ENCODE measurements at regions not wholly inside any gene's neighbourhood (a gene's known extent, or its start where the extent isn't known, plus 50 kb on each side); places are given as distances from the start of the nearest gene placed in this dataset.
"Not testable (repeated sequence)": the region's sequence is repeated elsewhere in the genome, so short reads cannot be mapped to it uniquely, and the experiment has no call there.

GRCh38 chr18:14944838-14945237, 196.9 kb downstream of the ANKRD30B start:
- no peak for ATAC-seq (ENCODE audit: poor library complexity)
- H3K36me3 Mint-ChIP-seq (ENCODE audit: low read depth), result no peaks in the 10 kb centered on the region
- H3K4me1 ChIP-seq (ENCODE audit: insufficient read depth, low read length), result no peaks in the 10 kb centered on the region
- no peaks in the 10 kb centered on the region for H3K9me3 Mint-ChIP-seq
- H3K4me1 Mint-ChIP-seq (ENCODE audit: low read depth), result no peaks in the 10 kb centered on the region
- H3K36me3 ChIP-seq (ENCODE audit: insufficient read depth, low read length), result no peaks in the 10 kb centered on the region
- DNase-seq, result no peak
- H3K27me3 ChIP-seq (ENCODE audit: control insufficient read depth in 1 of 2, insufficient read depth in 2 of 2, low read length in 2 of 2), result no peaks in the 10 kb centered on the region
- H3K27me3 Mint-ChIP-seq, result no peaks in the 10 kb centered on the region
- TF ChIP-seq, protein P1, sequence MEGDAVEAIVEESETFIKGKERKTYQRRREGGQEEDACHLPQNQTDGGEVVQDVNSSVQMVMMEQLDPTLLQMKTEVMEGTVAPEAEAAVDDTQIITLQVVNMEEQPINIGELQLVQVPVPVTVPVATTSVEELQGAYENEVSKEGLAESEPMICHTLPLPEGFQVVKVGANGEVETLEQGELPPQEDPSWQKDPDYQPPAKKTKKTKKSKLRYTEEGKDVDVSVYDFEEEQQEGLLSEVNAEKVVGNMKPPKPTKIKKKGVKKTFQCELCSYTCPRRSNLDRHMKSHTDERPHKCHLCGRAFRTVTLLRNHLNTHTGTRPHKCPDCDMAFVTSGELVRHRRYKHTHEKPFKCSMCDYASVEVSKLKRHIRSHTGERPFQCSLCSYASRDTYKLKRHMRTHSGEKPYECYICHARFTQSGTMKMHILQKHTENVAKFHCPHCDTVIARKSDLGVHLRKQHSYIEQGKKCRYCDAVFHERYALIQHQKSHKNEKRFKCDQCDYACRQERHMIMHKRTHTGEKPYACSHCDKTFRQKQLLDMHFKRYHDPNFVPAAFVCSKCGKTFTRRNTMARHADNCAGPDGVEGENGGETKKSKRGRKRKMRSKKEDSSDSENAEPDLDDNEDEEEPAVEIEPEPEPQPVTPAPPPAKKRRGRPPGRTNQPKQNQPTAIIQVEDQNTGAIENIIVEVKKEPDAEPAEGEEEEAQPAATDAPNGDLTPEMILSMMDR (IDR thresholded peaks at IDR 0.05), result no peak
- H3K4me3 ChIP-seq (ENCODE audit: low read length), result no peak overlapping the region
- intact Hi-C loops (cut with DNase I, micrococcal nuclease), result no loop called here
- H3K27ac ChIP-seq (ENCODE audit: low read depth in 1 of 2, low read length in 2 of 2), result no peak overlapping the region
- ChIA-PET POLR2A (no interaction called here), CTCF (no interaction called here)
- H3K9me3 ChIP-seq (ENCODE audit: control insufficient read depth in 1 of 2, insufficient read depth in 1 of 2, low read length in 2 of 2), result no peaks in the 10 kb centered on the region
- H3K4me3 Mint-ChIP-seq, result no peak overlapping the region
- no peak overlapping the region for H3K27ac Mint-ChIP-seq

DNA sequence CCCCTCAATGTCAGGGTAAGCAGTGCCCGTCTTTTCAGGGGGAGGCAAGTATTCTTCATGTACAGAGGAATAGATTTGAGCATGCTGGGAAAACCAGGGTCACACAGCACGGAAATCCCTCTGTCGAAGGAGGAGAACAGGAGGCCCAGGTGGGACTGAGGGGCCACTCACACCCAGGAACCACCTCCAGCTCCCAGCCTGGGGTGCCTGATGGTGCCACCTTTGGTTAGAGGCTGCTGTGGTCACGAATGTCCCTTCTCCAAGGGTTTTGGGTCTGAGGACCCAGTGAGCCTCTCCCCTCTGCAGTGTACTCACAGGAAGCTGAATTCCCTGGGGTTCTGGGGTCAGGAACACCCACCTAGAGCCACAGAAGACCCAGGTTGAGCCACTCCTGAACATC, 197.3 kb downstream of the ANKRD30B start:
- H3K36me3 ChIP-seq (ENCODE audit: insufficient read depth, low read length), result no peaks in the 10 kb centered on the region
- H3K4me1 ChIP-seq (ENCODE audit: insufficient read depth, low read length), result no peaks in the 10 kb centered on the region
- ChIA-PET CTCF (no interaction called here), POLR2A (no interaction called here)
- H3K4me3 Mint-ChIP-seq, result no peak overlapping the region
- no peaks in the 10 kb centered on the region for H3K9me3 ChIP-seq (ENCODE audit: control insufficient read depth in 1 of 2, insufficient read depth in 1 of 2, low read length in 2 of 2)
- no peaks in the 10 kb centered on the region for H3K4me1 Mint-ChIP-seq (ENCODE audit: low read depth)
- H3K27ac ChIP-seq (ENCODE audit: low read depth in 1 of 2, low read length in 2 of 2), result no peak overlapping the region
- H3K27ac Mint-ChIP-seq, result no peak overlapping the region
- no peaks in the 10 kb centered on the region for H3K9me3 Mint-ChIP-seq
- no peaks in the 10 kb centered on the region for H3K27me3 Mint-ChIP-seq
- DNase-seq, result no peak
- no peak overlapping the region for H3K4me3 ChIP-seq (ENCODE audit: low read length)
- TF ChIP-seq, protein P1 (IDR thresholded peaks at IDR 0.05), result no peak
- no peaks in the 10 kb centered on the region for H3K27me3 ChIP-seq (ENCODE audit: control insufficient read depth in 1 of 2, insufficient read depth in 2 of 2, low read length in 2 of 2)
- no peaks in the 10 kb centered on the region for H3K36me3 Mint-ChIP-seq (ENCODE audit: low read depth)
- intact Hi-C loops (cut with DNase I, micrococcal nuclease), result no loop called here
- no peak for ATAC-seq (ENCODE audit: poor library complexity)

DNA sequence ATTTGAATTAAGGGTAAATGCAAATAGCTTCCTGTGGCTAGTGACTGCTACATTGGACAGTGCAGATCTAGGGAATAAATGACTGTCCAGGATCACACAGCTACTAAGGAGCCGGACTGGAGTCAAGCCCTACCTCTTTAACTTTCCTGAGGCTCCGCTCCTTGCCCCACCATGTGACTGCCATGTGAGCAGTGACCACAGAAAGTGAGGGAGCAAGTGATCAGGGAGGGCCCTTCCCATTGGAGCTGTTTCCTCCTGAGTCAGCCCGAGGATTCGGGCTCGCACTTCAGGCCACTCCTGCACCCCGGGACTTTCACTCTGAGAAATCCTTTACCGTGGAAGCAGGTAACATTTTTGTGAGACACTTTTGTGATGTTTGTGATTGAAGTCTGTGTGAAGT, 198.0 kb downstream of the ANKRD30B start:
- Histone ChIP-seq H3K4me3 (ENCODE audit: low read length) (no peak overlapping the region), H3K27me3 (ENCODE audit: control insufficient read depth in 1 of 2, insufficient read depth in 2 of 2, low read length in 2 of 2) (no peaks in the 10 kb centered on the region), H3K36me3 (ENCODE audit: insufficient read depth, low read length) (no peaks in the 10 kb centered on the region), H3K27ac (ENCODE audit: low read depth in 1 of 2, low read length in 2 of 2) (no peak overlapping the region), H3K4me1 (ENCODE audit: insufficient read depth, low read length) (no peaks in the 10 kb centered on the region), H3K9me3 (ENCODE audit: control insufficient read depth in 1 of 2, insufficient read depth in 1 of 2, low read length in 2 of 2) (no peaks in the 10 kb centered on the region)
- TF ChIP-seq, protein P1 (IDR thresholded peaks at IDR 0.05), result no peak
- H3K9me3 Mint-ChIP-seq, result no peaks in the 10 kb centered on the region
- ChIA-PET POLR2A (no interaction called here), CTCF (no interaction called here)
- no peaks in the 10 kb centered on the region for H3K4me1 Mint-ChIP-seq (ENCODE audit: low read depth)
- no peaks in the 10 kb centered on the region for H3K36me3 Mint-ChIP-seq (ENCODE audit: low read depth)
- intact Hi-C loops (cut with DNase I, micrococcal nuclease), result no loop called here
- H3K27me3 Mint-ChIP-seq, result no peaks in the 10 kb centered on the region
- DNase-seq (no peak), ATAC-seq (ENCODE audit: poor library complexity) (no peak)
- no peak overlapping the region for H3K4me3 Mint-ChIP-seq
- H3K27ac Mint-ChIP-seq, result no peak overlapping the region

DNA sequence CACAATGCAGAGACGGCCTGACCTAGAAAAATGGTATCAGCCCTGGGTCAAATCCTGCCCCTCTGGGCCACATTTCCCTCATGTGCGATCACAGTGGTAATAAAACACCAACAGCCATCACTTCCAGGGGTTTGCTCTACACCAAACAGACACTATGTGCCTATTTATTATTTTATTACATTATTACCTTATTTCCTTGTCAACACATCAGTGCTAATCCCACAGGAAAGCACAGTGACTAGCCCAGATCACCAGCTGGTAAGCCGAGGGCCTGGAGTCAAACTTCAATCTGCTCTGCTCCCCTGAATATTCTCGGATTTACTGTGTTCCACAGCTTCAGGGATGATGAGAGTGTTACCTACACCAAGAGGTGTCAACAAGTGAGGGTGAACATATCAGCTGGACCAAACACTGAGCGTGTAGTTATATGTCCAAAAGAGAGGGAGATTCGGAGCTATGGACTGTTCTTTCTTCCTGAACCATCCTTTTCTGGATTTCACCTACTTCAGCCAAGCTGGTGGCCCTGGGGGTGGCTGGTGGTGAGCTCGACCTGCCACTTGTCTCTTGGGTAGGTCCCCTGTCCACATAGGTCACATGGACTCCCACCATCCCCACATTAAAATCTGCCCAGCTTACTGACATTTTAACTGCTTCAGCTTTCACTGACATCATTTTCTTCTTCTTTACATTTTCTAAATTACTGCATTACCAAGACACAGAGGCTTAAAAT, 198.9 kb downstream of the ANKRD30B start:
- H3K4me3 ChIP-seq (ENCODE audit: low read length); H3K27me3 Mint-ChIP-seq; DNase-seq; H3K9me3 Mint-ChIP-seq; H3K36me3 Mint-ChIP-seq (ENCODE audit: low read depth); H3K36me3 ChIP-seq (ENCODE audit: insufficient read depth, low read length); H3K4me1 Mint-ChIP-seq (ENCODE audit: low read depth); H3K4me3 Mint-ChIP-seq; H3K27ac Mint-ChIP-seq; POLR2A ChIA-PET; intact Hi-C loops (cut with DNase I, micrococcal nuclease); H3K4me1 ChIP-seq (ENCODE audit: insufficient read depth, low read length); H3K27ac ChIP-seq (ENCODE audit: low read depth in 1 of 2, low read length in 2 of 2); H3K9me3 ChIP-seq (ENCODE audit: control insufficient read depth in 1 of 2, insufficient read depth in 1 of 2, low read length in 2 of 2); CTCF ChIA-PET; ATAC-seq (ENCODE audit: poor library complexity); H3K27me3 ChIP-seq (ENCODE audit: control insufficient read depth in 1 of 2, insufficient read depth in 2 of 2, low read length in 2 of 2): not testable (repeated sequence)
